ENCODE measurements at regions not wholly inside any gene's neighbourhood (a gene's known extent, or its start where the extent isn't known, plus 50 kb on each side); places are given as distances from the start of the nearest gene placed in this dataset.

DNA sequence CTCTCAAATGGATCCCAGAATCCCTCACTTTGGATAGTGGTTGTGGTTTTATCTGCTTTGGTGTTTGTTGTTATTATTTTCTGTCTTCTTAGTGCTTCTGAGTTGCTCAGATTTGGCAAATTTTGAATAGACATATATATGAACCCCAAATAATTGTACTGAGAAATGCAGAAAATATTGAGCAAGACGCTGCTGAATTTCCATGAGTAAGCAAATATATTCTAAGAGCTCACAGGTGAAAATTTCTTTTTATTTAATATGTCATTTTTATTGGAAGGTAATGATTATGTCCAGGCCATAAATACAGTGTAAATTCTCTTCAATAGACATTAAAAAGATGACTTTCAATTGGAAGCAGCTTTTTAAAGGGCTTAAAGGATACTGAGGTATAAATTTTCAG is 152.1 kb downstream of the FAT3 start:
- no peak for TF ChIP-seq CREB1 (IDR thresholded peaks at IDR 0.05; ENCODE audit: low read depth)
- no peak for TF ChIP-seq TAF1 (IDR thresholded peaks at IDR 0.05; ENCODE audit: low read depth)
- no peak for TF ChIP-seq TCF12 (IDR thresholded peaks at IDR 0.05; ENCODE audit: low read depth)
- no peak for TF ChIP-seq EP300 (IDR thresholded peaks at IDR 0.05; ENCODE audit: borderline replicate concordance)
- no peak for TF ChIP-seq ZBTB7A (IDR thresholded peaks at IDR 0.05; ENCODE audit: low read depth)
- no peak for TF ChIP-seq YY1 (IDR thresholded peaks at IDR 0.05; ENCODE audit: low read depth)
- no peak for TF ChIP-seq CEBPB (IDR thresholded peaks at IDR 0.05)
- TF ChIP-seq NFIC (IDR thresholded peaks at IDR 0.05), result no peak
- TF ChIP-seq FOXM1 (IDR thresholded peaks at IDR 0.05; ENCODE audit: borderline replicate concordance, low read depth), result no peak
- TF ChIP-seq, protein P1, sequence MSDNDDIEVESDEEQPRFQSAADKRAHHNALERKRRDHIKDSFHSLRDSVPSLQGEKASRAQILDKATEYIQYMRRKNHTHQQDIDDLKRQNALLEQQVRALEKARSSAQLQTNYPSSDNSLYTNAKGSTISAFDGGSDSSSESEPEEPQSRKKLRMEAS (IDR thresholded peaks at IDR 0.05), result no peak
- TF ChIP-seq TEAD4 (IDR thresholded peaks at IDR 0.05), result no peak
- TF ChIP-seq EGR1 (IDR thresholded peaks at IDR 0.05), result no peak

DNA sequence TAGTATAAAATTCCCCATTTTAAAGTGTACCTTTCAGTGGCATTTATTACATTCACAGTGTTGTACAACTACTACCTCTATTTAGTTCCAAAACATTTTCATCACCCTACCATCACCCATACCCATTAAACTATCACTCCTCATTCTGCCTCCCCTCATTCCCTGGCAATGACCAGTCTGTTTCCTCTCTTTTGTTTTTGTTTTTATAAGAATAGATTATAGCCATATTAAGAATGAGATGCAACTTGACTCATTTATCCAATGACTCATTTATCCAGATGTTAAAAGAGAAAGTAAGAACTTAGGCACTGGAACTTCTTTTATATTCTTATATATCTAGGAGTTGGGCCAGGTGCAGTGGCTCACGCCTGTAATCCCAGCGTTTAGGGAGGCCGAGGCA is 156.3 kb downstream of the FAT3 start:
- TF ChIP-seq FOXM1 (IDR thresholded peaks at IDR 0.05; ENCODE audit: borderline replicate concordance, low read depth) (no peak), EP300 (IDR thresholded peaks at IDR 0.05; ENCODE audit: borderline replicate concordance) (no peak), RAD21 (IDR thresholded peaks at IDR 0.05; ENCODE audit: low read depth) (no peak), TCF12 (IDR thresholded peaks at IDR 0.05; ENCODE audit: low read depth) (no peak), TAF1 (IDR thresholded peaks at IDR 0.05; ENCODE audit: low read depth) (no peak), EGR1 (IDR thresholded peaks at IDR 0.05) (no peak)
- TF ChIP-seq, protein P1 (IDR thresholded peaks at IDR 0.05), result no peak
- TF ChIP-seq, protein P2, sequence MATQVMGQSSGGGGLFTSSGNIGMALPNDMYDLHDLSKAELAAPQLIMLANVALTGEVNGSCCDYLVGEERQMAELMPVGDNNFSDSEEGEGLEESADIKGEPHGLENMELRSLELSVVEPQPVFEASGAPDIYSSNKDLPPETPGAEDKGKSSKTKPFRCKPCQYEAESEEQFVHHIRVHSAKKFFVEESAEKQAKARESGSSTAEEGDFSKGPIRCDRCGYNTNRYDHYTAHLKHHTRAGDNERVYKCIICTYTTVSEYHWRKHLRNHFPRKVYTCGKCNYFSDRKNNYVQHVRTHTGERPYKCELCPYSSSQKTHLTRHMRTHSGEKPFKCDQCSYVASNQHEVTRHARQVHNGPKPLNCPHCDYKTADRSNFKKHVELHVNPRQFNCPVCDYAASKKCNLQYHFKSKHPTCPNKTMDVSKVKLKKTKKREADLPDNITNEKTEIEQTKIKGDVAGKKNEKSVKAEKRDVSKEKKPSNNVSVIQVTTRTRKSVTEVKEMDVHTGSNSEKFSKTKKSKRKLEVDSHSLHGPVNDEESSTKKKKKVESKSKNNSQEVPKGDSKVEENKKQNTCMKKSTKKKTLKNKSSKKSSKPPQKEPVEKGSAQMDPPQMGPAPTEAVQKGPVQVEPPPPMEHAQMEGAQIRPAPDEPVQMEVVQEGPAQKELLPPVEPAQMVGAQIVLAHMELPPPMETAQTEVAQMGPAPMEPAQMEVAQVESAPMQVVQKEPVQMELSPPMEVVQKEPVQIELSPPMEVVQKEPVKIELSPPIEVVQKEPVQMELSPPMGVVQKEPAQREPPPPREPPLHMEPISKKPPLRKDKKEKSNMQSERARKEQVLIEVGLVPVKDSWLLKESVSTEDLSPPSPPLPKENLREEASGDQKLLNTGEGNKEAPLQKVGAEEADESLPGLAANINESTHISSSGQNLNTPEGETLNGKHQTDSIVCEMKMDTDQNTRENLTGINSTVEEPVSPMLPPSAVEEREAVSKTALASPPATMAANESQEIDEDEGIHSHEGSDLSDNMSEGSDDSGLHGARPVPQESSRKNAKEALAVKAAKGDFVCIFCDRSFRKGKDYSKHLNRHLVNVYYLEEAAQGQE (IDR thresholded peaks at IDR 0.05; ENCODE audit: low read depth), result no peak
- TF ChIP-seq, protein P3, sequence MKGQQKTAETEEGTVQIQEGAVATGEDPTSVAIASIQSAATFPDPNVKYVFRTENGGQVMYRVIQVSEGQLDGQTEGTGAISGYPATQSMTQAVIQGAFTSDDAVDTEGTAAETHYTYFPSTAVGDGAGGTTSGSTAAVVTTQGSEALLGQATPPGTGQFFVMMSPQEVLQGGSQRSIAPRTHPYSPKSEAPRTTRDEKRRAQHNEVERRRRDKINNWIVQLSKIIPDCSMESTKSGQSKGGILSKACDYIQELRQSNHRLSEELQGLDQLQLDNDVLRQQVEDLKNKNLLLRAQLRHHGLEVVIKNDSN (IDR thresholded peaks at IDR 0.05), result no peak

DNA sequence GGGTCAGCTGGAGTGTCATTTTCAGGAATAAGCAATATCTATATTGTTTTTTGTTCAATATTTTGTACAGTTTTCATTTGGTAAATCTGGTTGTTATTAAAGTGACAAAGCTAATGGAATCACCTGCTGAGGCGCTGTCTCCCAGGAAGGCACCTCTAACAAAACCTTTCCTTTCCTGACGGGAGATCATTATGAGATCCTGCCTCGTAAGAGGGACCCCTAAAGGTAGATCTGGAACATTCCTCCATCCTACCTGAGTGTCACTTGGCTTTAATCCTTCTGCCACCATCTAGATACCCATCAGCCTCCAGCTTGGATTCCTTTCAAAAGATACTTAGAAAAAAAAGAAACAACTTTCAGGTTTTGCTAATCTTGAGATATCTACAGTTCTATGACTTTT is 157.7 kb downstream of the FAT3 start:
- no peak for TF ChIP-seq TAF1 (IDR thresholded peaks at IDR 0.05; ENCODE audit: low read depth)
- no peak for TF ChIP-seq EGR1 (IDR thresholded peaks at IDR 0.05)
- TF ChIP-seq, protein P1 (IDR thresholded peaks at IDR 0.05), result no peak
- no peak for TF ChIP-seq TCF12 (IDR thresholded peaks at IDR 0.05; ENCODE audit: low read depth)
- TF ChIP-seq EP300 (IDR thresholded peaks at IDR 0.05; ENCODE audit: borderline replicate concordance), result no peak
- no peak for TF ChIP-seq RAD21 (IDR thresholded peaks at IDR 0.05; ENCODE audit: low read depth)
- TF ChIP-seq CEBPB (IDR thresholded peaks at IDR 0.05), result no peak
- no peak for TF ChIP-seq CREB1 (IDR thresholded peaks at IDR 0.05; ENCODE audit: low read depth)
- TF ChIP-seq TEAD4 (IDR thresholded peaks at IDR 0.05), result no peak
- no peak for TF ChIP-seq YY1 (IDR thresholded peaks at IDR 0.05; ENCODE audit: low read depth)
- no peak for TF ChIP-seq NFIC (IDR thresholded peaks at IDR 0.05)
- TF ChIP-seq, protein P2 (IDR thresholded peaks at IDR 0.05; ENCODE audit: low read depth), result no peak
- TF ChIP-seq FOXM1 (IDR thresholded peaks at IDR 0.05; ENCODE audit: borderline replicate concordance, low read depth), result no peak
- TF ChIP-seq ZBTB7A (IDR thresholded peaks at IDR 0.05; ENCODE audit: low read depth), result no peak
- TF ChIP-seq, protein P3 (IDR thresholded peaks at IDR 0.05), result no peak

DNA sequence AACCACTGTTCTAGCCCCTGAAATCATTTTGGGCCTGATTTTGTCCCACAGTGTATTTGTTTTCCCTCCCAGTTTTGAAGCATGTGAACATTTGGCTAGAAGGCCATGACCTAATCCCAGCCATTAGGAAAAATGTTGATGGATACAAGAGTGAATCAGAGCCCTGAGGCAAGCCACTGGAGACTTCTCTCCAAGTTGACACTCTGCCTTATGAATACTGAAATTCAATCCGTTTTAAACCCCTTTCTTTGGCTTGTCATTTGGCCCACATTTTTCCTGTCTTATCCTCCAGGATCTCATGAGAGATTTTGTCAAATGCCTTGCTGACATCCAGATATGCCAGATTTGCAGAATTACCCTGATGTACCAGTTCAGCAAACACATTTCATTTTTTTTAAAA is 158.8 kb downstream of the FAT3 start:
- TF ChIP-seq EP300 (IDR thresholded peaks at IDR 0.05; ENCODE audit: borderline replicate concordance), result no peak
- no peak for TF ChIP-seq FOXM1 (IDR thresholded peaks at IDR 0.05; ENCODE audit: borderline replicate concordance, low read depth)
- TF ChIP-seq TEAD4 (IDR thresholded peaks at IDR 0.05), result no peak

DNA sequence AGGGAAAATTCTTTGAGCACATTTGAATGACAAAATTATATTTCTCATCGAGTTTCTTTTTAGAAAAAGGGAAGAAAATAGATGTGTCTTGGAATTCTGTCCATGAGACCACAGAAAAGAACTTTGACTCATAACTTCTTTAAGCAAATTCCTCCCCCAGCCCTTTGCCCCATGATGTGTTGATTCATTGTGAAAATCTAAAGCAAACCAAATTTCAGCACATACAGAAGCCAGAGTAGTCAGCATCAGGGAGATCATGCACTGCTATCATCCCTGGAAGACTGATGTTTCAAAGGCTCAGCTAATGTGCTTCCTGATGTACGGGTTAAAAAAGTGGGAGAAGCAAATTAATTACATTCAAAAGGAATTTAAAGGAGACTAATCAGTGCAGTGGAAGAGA is 159.7 kb downstream of the FAT3 start:
- TF ChIP-seq NFIC (IDR thresholded peaks at IDR 0.05), result no peak

DNA sequence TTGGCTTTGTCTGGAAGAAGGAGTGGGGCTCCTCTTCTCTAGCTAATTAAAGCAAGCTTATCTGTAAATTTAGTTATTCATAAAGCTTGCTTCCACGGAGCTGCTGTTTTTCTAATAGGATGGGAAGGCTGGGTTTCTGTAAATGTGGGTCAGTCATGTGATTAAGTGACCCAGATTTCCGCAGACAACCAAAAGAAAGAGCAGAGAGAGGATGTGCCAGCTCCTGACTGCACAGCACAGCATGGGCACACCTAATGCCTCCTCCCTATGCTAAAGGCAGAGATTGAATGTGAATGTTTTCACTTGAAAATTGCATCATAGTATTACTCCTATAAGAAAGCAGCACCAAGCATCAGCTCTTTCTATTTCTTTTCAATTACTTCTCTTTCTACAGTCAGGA is 160.2 kb downstream of the FAT3 start:
- no peak for TF ChIP-seq CEBPB (IDR thresholded peaks at IDR 0.05)
- no peak for TF ChIP-seq NFIC (IDR thresholded peaks at IDR 0.05)
- TF ChIP-seq, protein P3 (IDR thresholded peaks at IDR 0.05), result no peak
- no peak for TF ChIP-seq TCF12 (IDR thresholded peaks at IDR 0.05; ENCODE audit: low read depth)
- TF ChIP-seq FOXM1 (IDR thresholded peaks at IDR 0.05; ENCODE audit: borderline replicate concordance, low read depth), result no peak
